ENCODE measurements at regions not wholly inside any gene's neighbourhood (a gene's known extent, or its start where the extent isn't known, plus 50 kb on each side); places are given as distances from the start of the nearest gene placed in this dataset.
A peak's percentile ranks its signal among the peaks of the same experiment; 100 is the strongest.
"Not testable (repeated sequence)": the region's sequence is repeated elsewhere in the genome, so short reads cannot be mapped to it uniquely, and the experiment has no call there.

DNA sequence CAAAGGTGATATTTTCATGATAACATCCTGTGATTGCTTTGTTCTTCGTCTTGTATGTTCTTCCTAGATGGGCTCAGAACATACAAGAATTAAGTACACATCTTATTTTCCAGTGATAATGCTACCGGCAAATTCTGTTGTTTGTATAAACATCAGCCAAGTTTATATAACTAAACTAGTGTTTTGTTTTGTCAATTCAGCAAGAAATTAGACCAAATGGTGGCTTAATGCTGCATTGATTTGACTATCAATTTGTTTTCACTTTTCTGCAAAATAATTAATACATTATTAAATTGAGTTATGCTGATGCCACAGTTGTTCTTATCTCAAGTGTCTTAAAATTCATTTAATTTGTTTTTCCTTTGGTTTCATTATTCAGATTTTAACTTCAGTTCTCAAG is 177.7 kb downstream of the OR4F29 start:
- intact Hi-C loops (cut with DNase I; ENCODE audit: low total_unique reads); H3K9me3 ChIP-seq; H3K4me3 ChIP-seq; H3K36me3 ChIP-seq; H3K27me3 ChIP-seq (replicated peaks in 1 of 7); H3K4me1 ChIP-seq; DNase-seq: not testable (repeated sequence)
- peak overlapping the region in 3 of 8 donors; percentile 11 to 24 (median 13) for H3K27ac ChIP-seq
- WGBS, 5 donors = 66 to 97% (median 85%) methylated on average over 1 to 2 of the region's 2 CpGs

GRCh38 chr1:267815-268214 is 183.7 kb downstream of the OR4F29 start:
- H3K27me3 ChIP-seq (replicated peaks in 1 of 7); H3K4me3 ChIP-seq; H3K9me3 ChIP-seq; intact Hi-C loops (cut with DNase I; ENCODE audit: low total_unique reads); H3K4me1 ChIP-seq; H3K36me3 ChIP-seq; H3K27ac ChIP-seq: not testable (repeated sequence)
- DNase-seq = peak; percentile 86
- 0 to 36% (median 14%) methylated on average over 4 to 5 of the region's 5 CpGs for WGBS, 5 donors
- peak in 9 of 11 experiments; percentile 20 to 71 (median 49) for TF ChIP-seq CTCF (IDR thresholded peaks at IDR 0.05 in 8 of 11, conservative IDR thresholded peaks at IDR 0.05 in 3 of 11)

Data from spleen (tissue), 11 donors.